CD4-positive, alpha-beta T cell (primary cell): ENCODE measurements at regions not wholly inside any gene's neighbourhood (a gene's known extent, or its start where the extent isn't known, plus 50 kb on each side); places are given as distances from the start of the nearest gene placed in this dataset.

Experiments
- ATAC-seq: fragments of 200-7000 bp; cut with Tn5 transposase; one replicate; pipeline ENCODE4 v1.10.0; 2022; ENCODE audit warnings: mild to moderate bottlenecking; ENCODE audit not compliant: poor library complexity
- CTCF ChIA-PET: fragments of 350-600 bp; sonication (Branson Sonifier 250); formaldehyde crosslinking; loops from one replicate; lab custom pipeline; 2021; ENCODE audit warnings: antibody characterized with exemption, inconsistent platforms; lab: Charles Lee
- POLR2A ChIA-PET: fragments of 350-600 bp; sonication (Branson Sonifier 250); formaldehyde crosslinking; loops from one replicate; lab custom pipeline; 2021; ENCODE audit warnings: antibody characterized with exemption, inconsistent platforms; lab: Charles Lee
- DNase-seq, 14 experiments: peaks; one replicate each; pipeline ENCODE4 v3.0.0-alpha.2; 2013 to 2020; ENCODE audit warnings: mixed read lengths in 2 of 14
- H3K27ac ChIP-seq, 2 donors: one replicate each; pipeline versions ENCODE4 v1.5.1 to v1.7.0; 2013; ENCODE audit warnings: low read length in 2 of 2, low read depth in 1 of 2, mild to moderate bottlenecking in 1 of 2
- H3K27me3 ChIP-seq, 2 experiments: 1 replicate in 1 of 2; 2 replicates in 1 of 2; pipeline versions ENCODE4 v1.6.1 to v1.7.0; 2013; ENCODE audit warnings: low read length in 2 of 2, control low read depth in 1 of 2, mild to moderate bottlenecking in 1 of 2, moderate library complexity in 1 of 2; ENCODE audit not compliant: insufficient read depth in 2 of 2, control insufficient read depth in 1 of 2
- H3K36me3 ChIP-seq: one replicate; pipeline ENCODE4 v1.6.1; 2013; ENCODE audit warnings: low read length, control low read depth; ENCODE audit not compliant: insufficient read depth
- H3K4me1 ChIP-seq: one replicate; pipeline ENCODE4 v1.6.1; 2013; ENCODE audit warnings: low read length, control low read depth; ENCODE audit not compliant: insufficient read depth
- H3K4me3 ChIP-seq: one replicate; pipeline ENCODE4 v1.5.1; 2013; ENCODE audit warnings: mild to moderate bottlenecking, low read length, moderate library complexity
- H3K9me3 ChIP-seq, 2 experiments: 1 replicate in 1 of 2; 2 replicates in 1 of 2; pipeline versions ENCODE4 v1.6.1 to v1.7.0; 2013; ENCODE audit warnings: low read length in 2 of 2, mild to moderate bottlenecking in 2 of 2, control low read depth in 1 of 2, moderate library complexity in 1 of 2; ENCODE audit not compliant: control insufficient read depth in 1 of 2, insufficient read depth in 1 of 2
- H3K27ac Mint-ChIP-seq: one replicate; pipeline ENCODE4 v1.8.0; 2020; ENCODE audit warnings: mixed read lengths
- H3K27me3 Mint-ChIP-seq: one replicate; pipeline ENCODE4 v1.8.0; 2021; ENCODE audit warnings: mixed read lengths
- H3K36me3 Mint-ChIP-seq: one replicate; pipeline ENCODE4 v1.8.0; 2021; ENCODE audit warnings: low read depth, mixed read lengths
- H3K4me1 Mint-ChIP-seq: one replicate; pipeline ENCODE4 v1.8.0; 2021; ENCODE audit warnings: low read depth, mixed read lengths
- H3K4me3 Mint-ChIP-seq: one replicate; pipeline ENCODE4 v1.8.0; 2020; ENCODE audit warnings: mild to moderate bottlenecking, mixed read lengths
- H3K9me3 Mint-ChIP-seq: one replicate; pipeline ENCODE4 v1.8.0; 2020; ENCODE audit warnings: mixed read lengths
- intact Hi-C, 2 experiments: fragments of 100-400 bp; cut with DNase I in 1 of 2; cut with micrococcal nuclease in 1 of 2; formaldehyde crosslinking; loops; one replicate each; pipeline versions ENCODE4 v1.15.1 to v1.9.0; 2023 to 2025; cut with DNase I, micrococcal nuclease
- TF ChIP-seq, protein P1 (sequence below): fragments of 200-600 bp; IDR thresholded peaks from one replicate; pipeline ENCODE4 v1.8.0; 2022; ENCODE audit warnings: antibody characterized with exemption, mild to moderate bottlenecking

DNA sequence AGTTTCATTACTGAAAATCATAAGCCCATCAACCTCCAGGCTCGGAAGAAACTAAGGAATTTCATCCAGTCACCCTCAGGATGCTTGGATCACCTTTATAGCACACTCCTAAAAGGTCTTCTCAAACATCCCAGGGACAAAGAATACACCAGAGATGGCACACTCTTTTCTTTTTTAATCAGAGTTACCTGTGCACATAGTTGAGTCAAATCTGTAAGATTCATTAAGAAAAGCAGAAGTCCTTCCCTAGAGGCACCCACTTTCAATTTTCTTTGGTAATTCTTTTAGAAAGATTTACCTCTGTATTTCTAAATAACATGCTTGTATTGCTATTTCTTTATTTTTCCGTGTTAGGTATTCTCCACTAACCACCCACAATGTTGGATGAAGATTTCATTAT, 50.6 kb upstream of the IL6 start:
- Histone ChIP-seq H3K36me3 (no peaks in the 10 kb centered on the region), H3K27me3 (no peaks in the 10 kb centered on the region), H3K9me3 (no peaks in the 10 kb centered on the region), H3K4me3 (no peak overlapping the region), H3K27ac (no peak overlapping the region), H3K4me1 (peaks cover 35% of the 10 kb centered on the region)
- no peak for ATAC-seq
- POLR2A ChIA-PET, result interaction anchor here (1.0 to 1.2 kb wide), 2 partner anchors 10 to 111 kb away, joined by 3 to 6 read pairs; no protein-coding TSS in a partner anchor
- Mint-ChIP-seq H3K4me3 (peak overlapping the region; percentile 32), H3K9me3 (no peaks in the 10 kb centered on the region), H3K4me1 (peaks cover 79% of the 10 kb centered on the region), H3K27me3 (no peaks in the 10 kb centered on the region), H3K27ac (peak overlapping the region; percentile 31), H3K36me3 (no peaks in the 10 kb centered on the region)
- intact Hi-C loops, result no loop called here
- CTCF ChIA-PET, result no interaction called here
- DNase-seq, result no peak
- TF ChIP-seq, protein P1, sequence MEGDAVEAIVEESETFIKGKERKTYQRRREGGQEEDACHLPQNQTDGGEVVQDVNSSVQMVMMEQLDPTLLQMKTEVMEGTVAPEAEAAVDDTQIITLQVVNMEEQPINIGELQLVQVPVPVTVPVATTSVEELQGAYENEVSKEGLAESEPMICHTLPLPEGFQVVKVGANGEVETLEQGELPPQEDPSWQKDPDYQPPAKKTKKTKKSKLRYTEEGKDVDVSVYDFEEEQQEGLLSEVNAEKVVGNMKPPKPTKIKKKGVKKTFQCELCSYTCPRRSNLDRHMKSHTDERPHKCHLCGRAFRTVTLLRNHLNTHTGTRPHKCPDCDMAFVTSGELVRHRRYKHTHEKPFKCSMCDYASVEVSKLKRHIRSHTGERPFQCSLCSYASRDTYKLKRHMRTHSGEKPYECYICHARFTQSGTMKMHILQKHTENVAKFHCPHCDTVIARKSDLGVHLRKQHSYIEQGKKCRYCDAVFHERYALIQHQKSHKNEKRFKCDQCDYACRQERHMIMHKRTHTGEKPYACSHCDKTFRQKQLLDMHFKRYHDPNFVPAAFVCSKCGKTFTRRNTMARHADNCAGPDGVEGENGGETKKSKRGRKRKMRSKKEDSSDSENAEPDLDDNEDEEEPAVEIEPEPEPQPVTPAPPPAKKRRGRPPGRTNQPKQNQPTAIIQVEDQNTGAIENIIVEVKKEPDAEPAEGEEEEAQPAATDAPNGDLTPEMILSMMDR, result no peak

- Histone ChIP-seq H3K9me3 (no peaks in the 10 kb centered on the region), H3K4me1 (peaks cover 35% of the 10 kb centered on the region), H3K27me3 (no peaks in the 10 kb centered on the region), H3K27ac (no peak overlapping the region), H3K4me3 (no peak overlapping the region), H3K36me3 (no peaks in the 10 kb centered on the region)
- H3K9me3 Mint-ChIP-seq, result no peaks in the 10 kb centered on the region
- intact Hi-C loops, result no loop called here
- TF ChIP-seq, protein P1, result no peak
- H3K4me1 Mint-ChIP-seq, result peaks cover 78% of the 10 kb centered on the region
- ChIA-PET CTCF (no interaction called here), POLR2A (interaction anchor here (0.6 to 1.2 kb wide), 3 partner anchors 11 to 110 kb away, joined by 3 to 6 read pairs (median 3); no protein-coding TSS in a partner anchor)
- no peaks in the 10 kb centered on the region for H3K36me3 Mint-ChIP-seq
- H3K27me3 Mint-ChIP-seq, result no peaks in the 10 kb centered on the region
- peak in 12 of 14 experiments; percentile 2 to 86 (median 24) for DNase-seq
- peak overlapping the region; percentile 31 for H3K27ac Mint-ChIP-seq
- H3K4me3 Mint-ChIP-seq, result peak overlapping the region; percentile 32
- peak; percentile 91 for ATAC-seq
These were observed 51.1 kb upstream of the IL6 start for GRCh38 chr7:22675917-22676343.

DNA sequence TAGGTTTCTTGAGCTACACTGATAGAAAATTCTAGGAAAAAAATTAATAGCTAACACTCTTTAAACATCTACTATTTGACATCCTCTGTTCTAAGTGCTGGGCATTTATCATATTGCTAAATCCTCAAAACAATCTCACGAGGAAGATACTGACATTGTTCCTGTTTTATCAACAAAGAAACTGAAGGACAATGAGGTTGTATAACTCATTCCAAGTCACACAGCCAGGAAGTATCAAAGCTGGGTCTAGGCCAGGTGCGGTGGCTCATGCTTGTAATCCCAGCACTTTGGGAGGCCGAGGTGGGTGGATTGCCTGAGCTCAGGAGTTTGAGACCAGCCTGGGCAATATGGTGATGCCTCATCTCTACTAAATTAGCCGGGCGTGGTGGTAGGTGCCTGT, 51.6 kb upstream of the IL6 start:
- Mint-ChIP-seq H3K4me1 (peaks cover 73% of the 10 kb centered on the region), H3K4me3 (no peak overlapping the region), H3K36me3 (no peaks in the 10 kb centered on the region), H3K9me3 (no peaks in the 10 kb centered on the region), H3K27ac (peak overlapping the region; percentile 31), H3K27me3 (no peaks in the 10 kb centered on the region)
- intact Hi-C loops, result no loop called here
- TF ChIP-seq, protein P1, result no peak
- peaks cover 32% of the 10 kb centered on the region for H3K4me1 ChIP-seq
- POLR2A ChIA-PET, result interaction anchor here (0.6 to 1.2 kb wide), 3 partner anchors 11 to 110 kb away, joined by 3 to 6 read pairs (median 3); no protein-coding TSS in a partner anchor
- DNase-seq, result no peak
- no peak overlapping the region for H3K27ac ChIP-seq
- CTCF ChIA-PET, result no interaction called here
- H3K4me3 ChIP-seq, result no peak overlapping the region
- no peaks in the 10 kb centered on the region for H3K27me3 ChIP-seq
- no peaks in the 10 kb centered on the region for H3K9me3 ChIP-seq
- H3K36me3 ChIP-seq, result no peaks in the 10 kb centered on the region
- no peak for ATAC-seq
